NCI-H146 treated with DMSO at 0.1 percent for 48 hours (cell line): ENCODE measurements at regions not wholly inside any gene's neighbourhood (a gene's known extent, or its start where the extent isn't known, plus 50 kb on each side); places are given as distances from the start of the nearest gene placed in this dataset.

Source experiments
- DNase-seq: peaks from one replicate; lab custom pipeline; 2025; ENCODE audit not compliant: unreplicated experiment; lab: John Stamatoyannopoulos, UW

DNA sequence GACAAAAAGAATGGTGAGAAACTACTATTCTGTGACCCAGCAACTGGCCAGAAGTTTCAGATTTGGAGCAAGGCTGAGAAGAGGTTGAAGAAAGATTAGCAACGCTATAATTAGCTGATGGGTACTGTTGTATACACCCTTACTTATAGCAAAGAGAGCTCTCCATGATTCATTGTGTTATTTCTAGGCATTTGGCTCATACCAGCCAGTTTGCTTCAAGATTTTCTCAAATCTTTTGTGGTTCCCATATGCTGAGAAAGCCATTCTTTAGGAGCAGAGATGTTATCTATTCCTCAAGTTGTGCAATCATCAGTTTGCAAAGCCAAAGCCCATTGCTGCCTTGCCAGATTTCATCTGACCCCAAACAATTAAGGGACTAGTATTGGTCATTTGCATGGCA is 179.4 kb downstream of the ETS1 start:
- no peak for DNase-seq

DNA sequence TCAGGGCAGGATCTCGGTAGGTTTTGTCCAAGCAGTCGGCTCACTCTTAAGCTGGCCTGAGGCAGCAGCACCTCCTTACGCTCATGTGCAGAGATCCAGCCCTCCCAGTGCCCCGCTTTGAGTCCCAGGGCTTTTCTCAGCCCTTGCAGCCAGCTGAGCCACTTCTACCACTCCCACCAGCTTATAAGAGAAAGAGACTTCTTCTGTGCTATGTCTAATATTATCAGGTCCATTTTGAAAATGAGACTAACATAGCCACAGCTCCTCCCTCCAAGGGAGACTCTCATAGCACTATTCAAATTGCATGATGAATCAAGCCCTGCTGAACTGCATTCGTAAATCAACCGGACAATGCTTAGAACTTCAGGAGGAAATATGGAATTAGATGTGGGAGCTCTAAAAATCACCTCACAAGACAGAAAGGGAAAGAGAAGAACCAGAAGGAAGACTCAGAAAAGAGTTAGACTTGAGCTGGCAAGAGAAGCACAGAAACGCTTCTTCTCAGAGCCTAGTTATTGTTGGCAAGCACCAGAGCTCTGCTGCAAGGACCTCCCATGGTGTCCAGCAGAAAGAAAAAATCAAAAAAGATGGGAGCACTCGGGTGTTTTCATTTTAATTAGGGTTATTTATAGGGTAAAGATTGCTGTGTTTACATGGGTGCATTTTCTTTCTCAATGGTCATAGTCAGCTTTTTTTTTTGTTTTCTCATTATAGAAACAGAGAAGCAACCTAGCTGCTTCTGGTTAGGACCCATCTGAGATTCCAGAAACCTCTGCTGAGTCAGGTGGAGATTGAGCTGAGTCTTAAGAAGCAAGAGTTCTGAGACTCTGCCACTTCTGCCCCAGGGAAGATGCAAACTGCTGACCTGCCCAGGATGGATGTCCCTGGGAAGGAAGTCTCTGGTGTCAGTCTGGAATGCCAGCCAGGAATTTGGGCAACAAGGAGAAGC is 181.4 kb downstream of the ETS1 start:
- DNase-seq = no peak

DNA sequence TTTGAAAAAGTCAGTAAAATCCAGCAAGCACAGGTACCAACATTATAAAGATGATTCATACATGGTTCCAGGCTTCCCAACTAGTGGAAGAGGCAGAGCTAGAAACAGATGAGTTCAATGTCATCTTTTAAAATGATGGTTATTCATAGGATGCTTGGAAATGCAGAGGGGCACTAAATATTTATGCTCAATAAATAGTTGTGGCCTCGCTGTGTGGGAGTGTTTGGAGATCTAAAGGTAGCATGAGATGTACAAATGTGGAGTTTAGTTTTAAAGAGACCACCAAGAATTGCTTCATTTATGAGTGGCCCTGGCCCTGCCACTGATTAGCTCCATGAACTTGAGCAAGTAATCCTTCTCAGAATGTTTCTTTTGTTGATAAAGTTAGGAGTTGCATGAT is 182.2 kb downstream of the ETS1 start:
- DNase-seq = no peak

DNA sequence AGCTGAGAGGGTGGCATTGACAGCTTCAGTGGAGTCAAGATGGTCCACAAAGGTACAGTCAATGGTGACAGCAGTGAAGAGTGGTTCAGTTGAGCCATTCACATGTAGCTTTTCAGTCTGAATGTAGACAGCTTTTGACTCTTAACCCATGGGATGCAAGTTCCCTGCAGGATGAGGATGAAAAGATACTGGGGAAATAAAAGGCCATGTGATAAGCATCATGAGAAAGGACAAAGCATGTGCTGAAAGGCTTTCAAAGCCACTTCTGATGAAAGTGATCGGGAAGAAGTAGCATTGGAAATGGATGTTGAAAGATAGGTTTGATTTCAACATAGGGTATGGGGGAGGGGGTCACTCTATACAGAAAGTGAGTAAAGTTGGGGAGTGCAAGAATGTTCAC is 182.9 kb downstream of the ETS1 start:
- no peak for DNase-seq

DNA sequence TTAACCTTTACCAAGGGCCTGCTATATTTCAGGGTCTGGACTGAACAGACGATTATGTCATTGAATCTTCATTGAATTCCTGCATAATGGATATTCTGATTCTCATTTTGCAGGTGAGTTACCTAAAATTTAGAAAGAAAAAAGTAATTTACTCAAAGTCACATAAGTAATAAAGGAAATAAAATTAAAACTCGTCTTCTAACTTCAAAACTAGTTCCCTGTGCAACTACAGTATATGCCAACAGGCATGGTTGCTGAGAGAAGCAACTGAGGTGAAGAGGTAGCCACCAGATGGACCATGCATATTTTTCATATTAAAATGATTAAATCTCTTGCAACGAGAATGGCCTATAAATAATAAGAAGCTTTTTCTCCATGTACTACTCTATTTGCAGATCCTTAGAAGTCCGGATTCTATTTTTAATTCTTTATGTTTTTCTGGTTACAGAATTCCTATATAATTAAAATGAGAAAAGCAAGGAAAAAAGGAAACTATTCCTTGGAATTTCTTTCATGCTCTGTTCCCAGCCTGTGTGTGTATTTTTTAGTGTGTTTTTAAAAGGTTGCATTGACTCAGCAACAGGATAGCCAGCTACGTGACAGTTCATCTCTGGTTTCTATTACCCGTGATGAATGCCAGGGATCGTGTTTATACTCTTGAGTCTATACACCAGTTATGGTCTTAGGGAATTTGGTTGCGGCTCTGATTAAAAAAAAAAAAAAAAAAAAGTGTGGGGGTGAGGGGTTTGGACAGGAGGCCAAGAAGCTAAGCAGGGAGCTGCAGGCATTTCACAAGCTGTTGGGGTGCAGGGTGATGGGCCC is 186.8 kb downstream of the ETS1 start:
- no peak for DNase-seq

DNA sequence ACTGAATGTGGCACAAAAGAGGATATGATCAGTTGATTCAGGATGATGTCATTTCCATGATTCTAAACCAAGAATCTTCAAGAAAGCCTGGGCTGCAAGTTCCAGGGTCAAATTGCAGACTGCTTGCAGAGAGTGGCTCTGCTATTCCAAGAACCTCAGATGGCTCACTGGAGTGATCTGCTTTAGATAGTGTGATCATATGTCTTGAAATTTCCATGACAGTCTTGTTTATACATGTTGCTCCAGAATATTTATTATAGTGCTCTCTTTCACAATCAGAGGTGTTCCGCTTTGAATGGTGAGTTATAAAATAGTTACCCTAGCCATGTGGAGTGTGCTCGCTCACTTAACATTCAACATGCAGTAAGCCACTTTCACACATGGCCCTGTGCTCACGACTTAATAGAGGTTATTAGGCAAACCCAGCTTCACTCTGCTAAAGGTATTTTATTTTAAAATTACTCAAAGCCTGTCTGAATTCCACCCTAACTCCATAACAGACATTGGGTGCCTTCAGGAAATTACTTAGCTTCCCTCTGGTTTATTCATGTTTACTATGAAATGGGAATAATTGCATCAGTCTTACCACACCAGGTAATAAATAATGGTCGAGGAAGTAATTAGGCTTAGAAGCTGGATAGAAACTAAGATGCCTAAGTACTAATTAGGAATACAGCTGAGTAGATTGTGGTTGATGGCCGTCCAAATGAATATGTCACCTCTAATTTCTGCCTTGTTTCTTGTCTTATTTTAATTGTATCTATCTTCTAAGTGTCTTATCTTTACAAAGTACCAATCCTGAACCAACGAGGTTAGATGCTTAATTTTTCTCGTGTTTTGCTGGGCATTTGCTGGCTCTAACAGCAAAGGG is 187.9 kb downstream of the ETS1 start:
- no peak for DNase-seq

DNA sequence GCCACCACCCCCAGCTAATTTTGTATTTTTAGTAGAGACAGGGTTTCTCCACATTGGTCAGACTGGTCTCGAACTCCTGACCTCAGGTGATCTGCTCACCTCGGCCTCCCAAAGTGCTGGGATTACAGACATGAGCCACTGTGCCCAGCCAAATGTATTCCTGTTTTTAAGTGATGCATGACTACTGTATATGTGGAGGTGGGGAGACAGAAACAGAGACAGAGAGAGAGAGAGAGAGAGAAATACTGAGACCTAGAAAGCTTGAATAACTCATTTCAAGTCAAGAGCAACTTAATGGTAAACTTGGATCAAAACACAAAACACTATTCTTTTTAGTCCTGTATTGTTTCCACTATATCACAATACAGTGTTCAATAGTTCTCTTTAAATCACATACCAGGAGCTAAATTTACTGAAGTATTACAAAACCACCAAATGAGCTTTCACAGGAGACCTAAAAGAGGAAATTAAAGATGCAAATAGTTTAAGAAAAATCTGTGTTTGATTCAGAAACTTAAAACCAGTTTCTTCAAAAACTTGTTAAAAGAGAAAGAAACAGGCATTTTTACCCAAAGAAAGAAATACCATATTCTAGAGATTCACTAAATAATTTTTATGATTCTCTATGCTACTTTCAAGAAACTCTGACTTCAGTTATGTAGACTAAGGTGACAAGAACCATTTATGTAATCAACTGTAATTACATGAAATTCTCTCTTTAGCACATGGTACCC is 188.7 kb downstream of the ETS1 start:
- DNase-seq = no peak

DNA sequence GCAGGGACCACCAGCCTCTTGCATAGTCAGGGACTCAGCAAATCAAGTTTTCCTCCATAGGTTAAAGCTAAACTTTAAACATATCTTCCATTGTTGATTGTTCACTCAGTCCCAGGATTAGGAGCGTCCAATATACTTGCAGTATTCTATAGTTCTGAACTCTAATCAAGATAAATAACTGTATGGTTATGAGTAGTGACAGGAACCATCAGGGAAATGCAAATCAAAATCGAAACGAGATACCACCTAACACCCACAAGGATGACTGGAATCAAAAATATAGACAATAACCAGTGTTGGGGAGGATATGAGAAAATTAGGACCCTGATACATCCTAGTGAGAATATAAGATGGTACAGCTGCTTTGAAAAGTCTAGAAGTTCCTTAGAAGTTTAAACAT is 190.0 kb downstream of the ETS1 start:
- no peak for DNase-seq

DNA sequence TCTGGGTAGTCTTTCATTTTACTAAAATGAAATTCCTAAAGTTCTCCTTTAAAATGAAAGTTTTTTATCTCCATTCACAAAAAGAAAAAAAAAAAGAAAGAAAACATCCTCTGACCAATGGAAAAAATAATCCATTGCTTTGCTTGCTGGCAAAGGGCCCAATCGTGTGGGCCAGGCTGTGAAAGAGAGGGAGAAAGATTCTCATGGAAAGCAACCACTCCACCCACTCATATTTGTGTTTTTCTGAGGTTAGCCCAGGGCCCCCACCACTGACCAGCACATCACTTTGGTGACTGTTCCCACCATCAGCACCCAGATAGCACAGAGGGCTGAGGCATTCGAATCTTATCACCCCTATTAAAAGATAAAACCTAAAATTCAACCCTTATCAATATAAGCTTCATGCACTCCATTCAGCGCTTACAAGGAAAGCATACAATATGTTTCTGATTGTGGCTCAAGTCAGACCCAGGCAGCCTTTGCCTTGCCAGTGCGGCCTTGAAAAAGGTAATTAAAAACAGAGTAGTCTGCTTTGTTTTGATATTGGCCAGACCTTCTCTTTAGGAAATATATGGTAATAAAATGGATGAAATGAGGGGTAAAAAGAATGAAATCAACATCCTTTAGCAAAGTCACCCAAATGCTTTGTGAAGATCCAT is 192.8 kb downstream of the ETS1 start:
- DNase-seq = no peak

DNA sequence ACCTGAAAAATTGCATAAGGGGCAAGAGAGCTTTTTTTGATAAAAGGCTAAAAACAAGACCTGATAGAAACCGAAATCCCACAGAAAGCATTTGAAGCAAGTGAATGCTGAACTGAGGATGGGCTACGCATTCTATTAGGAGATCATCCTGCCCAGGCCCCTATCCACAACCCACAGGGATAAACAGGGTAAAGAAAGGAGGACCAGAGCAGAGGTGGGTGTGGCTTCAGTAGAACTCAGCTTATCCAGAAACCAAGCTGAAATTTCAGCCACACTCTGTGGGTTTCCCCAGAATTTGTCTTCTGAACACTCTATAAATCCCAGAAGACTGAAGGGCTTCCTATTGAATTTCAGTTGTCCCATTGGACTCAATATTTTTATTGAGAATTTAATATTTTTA is 195.1 kb downstream of the ETS1 start:
- DNase-seq = no peak

DNA sequence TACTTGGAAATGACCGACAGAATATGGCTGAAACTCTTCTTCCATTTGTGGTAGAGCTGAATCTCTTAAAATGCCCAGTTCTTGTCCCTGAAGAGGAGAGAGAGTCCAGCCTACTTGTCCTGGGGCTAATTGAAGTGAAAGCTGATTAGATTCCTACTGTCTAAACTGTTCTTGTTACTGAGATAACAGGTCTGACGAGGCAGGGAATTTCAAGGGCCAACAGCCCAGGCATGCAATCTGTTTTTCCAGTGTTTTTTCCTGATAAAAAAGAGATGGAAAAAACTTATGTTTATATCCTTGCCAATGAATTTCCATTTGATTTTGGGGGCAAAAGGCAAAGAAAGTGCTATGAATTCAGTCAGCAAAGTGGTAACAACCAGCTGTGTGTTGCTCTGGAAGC is 195.5 kb downstream of the ETS1 start:
- no peak for DNase-seq

DNA sequence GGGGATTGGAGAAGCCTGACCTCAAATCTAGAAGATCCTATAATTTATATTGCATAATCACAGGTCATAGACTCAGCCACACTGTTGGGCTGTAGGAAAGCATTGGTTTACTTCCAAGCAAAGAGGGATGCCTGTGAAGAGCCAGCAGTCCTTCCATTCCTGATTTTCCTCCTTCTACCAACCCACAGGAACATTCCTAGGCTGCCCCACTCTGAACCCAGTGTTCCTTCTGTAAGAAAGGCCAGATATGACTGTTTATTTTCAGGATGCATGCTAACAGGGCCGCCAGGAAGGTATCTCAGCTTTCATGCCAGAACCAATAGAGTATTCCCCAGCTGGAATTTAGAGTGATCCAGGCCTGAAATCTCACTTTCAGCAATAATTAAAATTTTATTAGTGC is 197.1 kb downstream of the ETS1 start:
- DNase-seq = no peak

DNA sequence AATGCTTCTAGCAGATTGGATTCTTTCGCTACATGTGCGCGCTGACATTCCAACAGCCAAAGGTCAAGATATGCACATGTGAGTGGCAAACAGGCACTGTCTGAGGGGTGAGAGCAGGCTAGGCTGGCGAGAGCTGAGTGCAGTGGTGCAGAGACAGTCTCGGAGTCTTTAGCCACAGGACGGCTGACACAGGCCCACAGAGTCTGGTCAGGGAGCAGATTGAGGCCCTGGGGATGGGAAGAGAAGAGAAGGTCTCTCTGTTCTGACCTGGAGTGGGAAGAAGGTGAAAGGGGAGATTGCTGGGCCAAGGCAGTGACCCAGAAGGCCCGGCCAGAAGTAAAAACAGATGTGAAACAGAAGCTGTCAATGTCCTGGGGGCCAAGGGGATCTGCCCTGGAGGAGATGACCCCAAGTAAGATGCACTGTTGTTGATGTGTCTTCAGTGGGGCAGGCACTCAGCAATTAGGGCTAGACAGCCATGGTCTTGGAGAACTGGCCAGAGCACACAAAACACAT is 197.8 kb downstream of the ETS1 start:
- DNase-seq = no peak

DNA sequence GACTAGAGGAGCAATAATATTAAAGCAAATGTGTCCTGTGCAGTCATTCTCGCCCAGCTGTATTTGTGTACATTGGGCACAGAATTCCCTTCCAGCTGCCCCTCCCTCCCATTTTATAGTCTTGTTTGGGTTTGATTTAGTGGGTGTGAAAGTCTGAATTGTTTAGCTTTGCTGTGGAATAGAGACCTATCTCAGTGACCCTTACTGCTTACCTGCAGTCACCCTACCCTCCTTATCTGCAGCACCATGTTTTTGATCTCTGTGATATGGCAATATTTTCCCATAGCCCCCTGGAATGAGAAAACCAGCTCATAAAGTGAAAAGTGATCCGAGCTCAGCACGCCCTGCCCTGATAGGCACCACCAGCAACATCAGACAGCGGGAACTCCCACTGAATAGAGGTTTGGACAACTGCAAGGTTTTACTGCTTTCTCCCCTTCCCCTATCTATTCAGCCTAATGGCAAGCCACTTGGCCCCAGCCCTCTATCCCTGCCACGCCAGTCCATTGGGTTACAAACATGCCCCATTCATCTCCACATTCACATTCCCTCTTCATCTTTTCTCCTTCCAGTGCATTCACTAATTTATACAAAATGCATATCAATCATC is 199.0 kb downstream of the ETS1 start:
- DNase-seq = no peak

DNA sequence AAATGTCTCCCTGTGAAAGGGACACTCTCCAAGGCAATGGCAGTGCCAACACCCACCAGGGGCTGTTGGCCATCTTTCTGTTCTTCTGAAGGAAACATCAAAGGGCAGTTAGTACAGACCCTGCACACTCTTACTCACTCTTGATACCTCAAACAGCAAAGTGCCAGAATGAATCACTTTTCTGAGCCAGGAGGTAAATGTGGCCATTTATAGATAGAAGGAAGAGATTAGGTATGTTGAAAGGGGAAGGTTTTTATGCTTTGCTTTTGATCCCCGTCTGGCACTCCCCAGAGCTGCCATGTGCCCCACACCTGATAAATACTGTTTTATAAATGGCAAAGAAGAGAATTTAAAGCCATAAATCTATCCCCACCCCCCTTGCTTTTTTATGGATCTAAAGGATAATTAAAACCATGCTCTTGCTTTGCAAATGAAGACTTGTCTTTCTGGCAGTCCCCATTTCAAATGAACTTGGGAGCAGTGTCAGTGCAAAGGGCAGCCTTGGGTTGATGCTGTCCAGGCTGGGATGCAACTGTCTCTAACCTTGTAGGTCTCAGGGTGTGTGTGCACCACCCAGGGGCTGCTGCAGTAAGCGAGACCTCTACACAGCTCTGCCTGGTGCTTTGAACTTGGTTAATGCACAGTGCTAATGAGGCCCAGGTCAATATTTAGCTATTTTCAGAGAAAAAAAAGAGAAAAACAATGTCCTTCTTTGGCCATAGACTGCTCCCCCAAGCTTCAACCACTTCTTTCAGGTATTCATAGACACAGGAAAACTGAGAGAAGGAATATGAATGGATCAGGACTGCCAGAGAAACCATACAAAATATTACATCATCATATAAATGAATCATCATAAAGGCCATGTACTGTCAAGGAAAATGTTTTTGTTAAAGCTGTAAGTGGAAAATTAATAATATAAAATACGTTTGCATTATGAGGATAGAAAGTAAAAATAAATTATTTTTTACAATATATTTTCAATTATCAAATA is 207.5 kb downstream of the ETS1 start:
- DNase-seq = no peak

DNA sequence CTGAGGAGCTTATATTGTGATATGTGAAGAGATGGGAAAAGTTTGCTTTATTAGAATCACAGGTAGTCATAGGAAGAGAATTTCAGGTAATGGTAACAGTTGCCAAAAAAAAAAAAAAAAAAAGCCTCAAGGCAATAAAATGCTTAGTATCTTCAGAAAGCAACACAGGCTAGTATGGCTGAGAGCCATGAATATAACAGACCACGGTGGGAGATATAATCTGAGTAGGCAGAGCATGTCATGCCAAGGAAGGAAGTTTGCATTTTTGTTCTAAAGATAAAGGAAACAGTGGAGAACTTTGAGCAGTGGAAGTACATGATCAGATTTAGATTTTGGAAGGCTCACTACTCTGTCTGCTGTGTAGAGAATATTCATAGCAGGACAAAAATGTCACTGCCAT is 211.4 kb downstream of the ETS1 start:
- no peak for DNase-seq

DNA sequence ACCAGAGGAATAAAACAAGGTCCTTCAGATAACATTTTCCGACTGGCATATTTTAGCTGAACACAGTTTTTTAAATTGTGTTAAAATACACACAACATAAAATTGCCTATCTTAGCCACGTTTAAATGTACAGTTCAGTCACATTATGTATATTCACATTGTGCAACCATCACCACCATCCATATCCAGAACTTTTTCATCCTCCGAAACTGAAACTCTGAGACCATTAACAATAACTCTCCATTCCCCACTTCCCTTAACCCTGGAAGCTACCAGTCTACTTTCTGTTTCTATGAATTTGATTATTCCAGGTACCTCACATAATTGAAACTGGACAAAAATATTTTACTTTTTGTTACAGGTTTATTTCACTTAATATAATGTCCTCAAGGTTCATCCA is 213.3 kb downstream of the ETS1 start:
- DNase-seq = no peak

DNA sequence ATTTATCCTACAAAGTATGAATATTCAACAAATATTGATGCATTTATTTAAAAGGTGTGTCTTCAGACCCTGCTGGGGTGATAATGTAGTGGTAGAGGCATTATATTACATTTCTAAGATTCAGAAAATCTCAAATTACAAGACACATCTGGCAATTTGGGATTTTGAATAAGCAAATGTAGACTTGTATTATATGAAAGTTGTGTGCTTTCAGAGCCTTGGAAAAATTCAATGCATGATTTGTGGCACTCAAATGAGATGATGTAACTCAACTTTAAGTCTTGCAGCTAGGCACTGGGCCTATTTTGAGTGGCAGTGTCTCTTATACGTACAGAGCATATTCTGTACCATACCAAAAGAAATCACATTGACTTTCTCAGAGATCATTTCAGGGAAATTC is 214.4 kb downstream of the ETS1 start:
- no peak for DNase-seq
